HCT116 (cell line): ENCODE measurements at regions not wholly inside any gene's neighbourhood (a gene's known extent, or its start where the extent isn't known, plus 50 kb on each side); places are given as distances from the start of the nearest gene placed in this dataset.

Experiments
- CTCF ChIP-seq, 3 experiments: fragments of 200-600 bp in 1 of 3; sonication (generic) in 1 of 3; IDR thresholded peaks in 2 of 3; conservative IDR thresholded peaks in 1 of 3; 2 replicates each; pipeline ENCODE4 v1.5.1; 2012 to 2017; ENCODE audit warnings: low read depth in 2 of 3, low read length in 2 of 3, antibody characterized with exemption in 1 of 3, borderline replicate concordance in 1 of 3, control low read depth in 1 of 3, mild to moderate bottlenecking in 1 of 3, mixed read lengths in 1 of 3, mixed run types in 1 of 3, moderate library complexity in 1 of 3; ENCODE audit not compliant: insufficient read depth in 1 of 3
- EZH2 ChIP-seq: fragments of 200-600 bp; sonication (generic); IDR thresholded peaks from 2 replicates; pipeline ENCODE4 v1.6.1; 2017; ENCODE audit warnings: antibody characterized with exemption, mixed run types
- POLR2A ChIP-seq: IDR thresholded peaks from 2 replicates; pipeline ENCODE4 v1.7.0; 2011; ENCODE audit warnings: borderline replicate concordance; ENCODE audit not compliant: insufficient read depth, insufficient read length; ENCODE audit errors: extremely low read depth
- REST ChIP-seq: IDR thresholded peaks from 2 replicates; pipeline ENCODE4 v1.6.1; 2012; ENCODE audit warnings: low read depth
- SP1 ChIP-seq: IDR thresholded peaks from 2 replicates; pipeline ENCODE4 v1.6.1; 2012; ENCODE audit warnings: low read depth
- YY1 ChIP-seq: IDR thresholded peaks from 2 replicates; pipeline ENCODE4 v1.6.1; 2011; ENCODE audit warnings: low read length, low read depth, moderate library complexity, mild to moderate bottlenecking; ENCODE audit not compliant: insufficient replicate concordance; ENCODE audit errors: extremely low read depth
- ZFX ChIP-seq: fragments of 450-650 bp; IDR thresholded peaks from 2 replicates; pipeline ENCODE4 v1.6.1; 2017

GRCh38 chr1:94674876-94675275 is 133.3 kb upstream of the F3 start:
- no peak for TF ChIP-seq REST
- no peak for TF ChIP-seq SP1
- no peak for TF ChIP-seq CTCF (IDR thresholded peaks at IDR 0.05 in 2 of 3, conservative IDR thresholded peaks at IDR 0.05 in 1 of 3; ENCODE audit: borderline replicate concordance in 1 of 3, insufficient read depth in 1 of 3, low read depth in 2 of 3, low read length in 2 of 3)
- TF ChIP-seq EZH2, result no peak
- TF ChIP-seq POLR2A, result no peak
- no peak for TF ChIP-seq YY1
- TF ChIP-seq ZFX, result no peak
